Left renal cortex interstitium (tissue), 4 donors: ENCODE measurements at regions not wholly inside any gene's neighbourhood (a gene's known extent, or its start where the extent isn't known, plus 50 kb on each side); places are given as distances from the start of the nearest gene placed in this dataset.
A peak's percentile ranks its signal among the peaks of the same experiment; 100 is the strongest.
"Not testable (repeated sequence)": the region's sequence is repeated elsewhere in the genome, so short reads cannot be mapped to it uniquely, and the experiment has no call there.

Experiments
- DNase-seq, 4 donors: peaks; one replicate each; pipeline ENCODE4 v3.0.0-alpha.2; 2013; ENCODE audit warnings: low read depth in 4 of 4, low spot score in 2 of 4, missing footprints in 1 of 4

DNA sequence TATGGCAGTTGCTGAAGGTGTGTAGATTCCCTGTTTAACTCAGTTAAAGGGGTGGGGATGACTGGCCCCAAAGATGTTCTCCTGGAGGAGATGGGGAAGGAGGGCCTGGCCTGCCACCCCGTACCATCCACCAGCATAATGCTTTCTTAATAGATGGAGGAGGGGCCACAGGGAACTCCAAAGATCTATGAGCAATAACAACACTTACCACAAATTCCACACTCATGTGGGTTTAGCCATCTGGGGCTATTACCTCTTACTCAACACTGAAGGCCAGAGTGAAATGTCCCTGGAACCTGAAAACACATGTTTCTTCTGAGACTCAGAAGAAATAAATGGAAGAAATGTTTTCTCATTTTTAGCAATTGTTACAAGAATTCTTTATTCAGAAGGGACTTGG, 259.0 kb downstream of the CXCL12 start:
- DNase-seq, result no peak

GRCh38 chr10:44118500-44118899, 266.4 kb downstream of the CXCL12 start:
- DNase-seq, result no peak

GRCh38 chr10:44116474-44116873, 268.4 kb downstream of the CXCL12 start:
- no peak for DNase-seq

DNA sequence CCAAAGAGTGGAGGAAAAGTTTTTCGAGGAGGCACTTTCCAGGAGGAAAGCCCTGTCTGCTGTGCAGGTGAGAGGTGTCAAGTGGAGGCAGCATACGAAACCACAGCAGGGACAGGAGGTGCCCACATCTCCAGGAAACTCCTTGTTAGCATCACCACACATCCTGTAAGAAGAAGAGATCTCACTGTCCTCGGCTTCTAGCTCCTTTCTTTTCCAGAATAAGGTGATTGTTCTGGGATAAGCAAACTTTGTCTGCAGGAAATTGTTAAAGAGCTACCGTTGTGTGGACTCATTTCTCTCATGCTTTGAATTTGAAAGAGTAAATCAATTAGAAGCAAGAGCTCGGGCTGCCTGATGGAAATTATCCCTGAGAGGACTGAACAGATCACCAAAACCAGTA, 269.4 kb downstream of the CXCL12 start:
- DNase-seq, result no peak

DNA sequence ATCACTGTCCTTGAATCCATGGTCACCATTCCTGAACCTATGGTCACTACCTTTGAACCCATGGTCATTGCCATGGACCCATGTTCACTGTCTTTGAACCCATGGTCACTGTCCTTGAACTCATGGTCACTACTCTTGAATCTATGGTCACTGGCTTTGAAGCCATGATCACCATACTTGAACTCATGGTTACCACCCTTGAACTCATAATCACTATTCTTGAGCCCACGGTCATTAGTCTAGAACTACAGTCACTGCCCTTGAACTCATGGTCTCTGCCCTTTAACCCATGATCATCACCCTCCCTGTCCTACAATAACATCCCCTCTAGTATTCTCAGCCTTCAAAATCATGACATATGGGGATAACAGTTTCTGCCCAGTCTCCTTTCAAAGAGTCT, 270.5 kb downstream of the CXCL12 start:
- DNase-seq, result no peak

DNA sequence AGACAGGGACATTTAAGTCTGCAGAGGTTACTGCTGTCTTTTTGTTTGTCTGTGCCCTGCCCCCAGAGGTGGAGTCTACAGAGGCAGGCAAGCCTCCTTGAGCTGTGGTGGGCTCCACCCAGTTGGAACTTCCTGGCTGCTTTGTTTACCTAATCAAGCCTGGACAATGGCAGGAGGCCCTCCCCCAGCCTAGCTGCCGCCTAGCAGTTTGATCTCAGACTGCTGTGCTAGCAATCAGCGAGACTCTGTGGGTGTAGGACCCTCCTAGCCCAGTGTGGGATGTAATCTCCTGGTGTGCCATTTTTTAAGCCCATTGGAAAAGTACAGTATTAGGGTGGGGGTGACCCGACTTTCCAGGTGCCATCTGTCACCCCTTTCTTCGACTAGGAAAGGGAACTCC, 272.6 kb downstream of the CXCL12 start:
- DNase-seq, result not testable (repeated sequence)

DNA sequence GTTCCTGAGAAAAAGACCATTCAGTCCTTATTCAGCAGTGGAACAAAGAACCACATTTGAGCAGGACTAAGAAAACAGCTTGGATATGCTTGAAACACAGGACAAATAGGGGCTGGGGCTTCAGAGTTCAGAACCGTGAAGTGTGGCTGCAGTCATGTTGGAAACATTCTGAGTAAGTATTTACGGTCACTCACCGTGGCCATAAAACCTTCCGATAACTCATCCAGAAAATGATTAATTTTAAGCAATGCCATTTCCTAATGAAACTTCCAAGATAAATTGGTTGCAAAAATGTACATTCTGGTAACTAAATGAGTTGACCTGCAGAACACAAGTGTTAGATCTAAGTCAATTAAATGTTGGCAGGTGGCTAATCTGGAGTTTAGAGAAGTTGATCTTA, 279.2 kb downstream of the CXCL12 start:
- DNase-seq, result peak in 3 of 4 donors; percentile 26 to 45 (median 41)

DNA sequence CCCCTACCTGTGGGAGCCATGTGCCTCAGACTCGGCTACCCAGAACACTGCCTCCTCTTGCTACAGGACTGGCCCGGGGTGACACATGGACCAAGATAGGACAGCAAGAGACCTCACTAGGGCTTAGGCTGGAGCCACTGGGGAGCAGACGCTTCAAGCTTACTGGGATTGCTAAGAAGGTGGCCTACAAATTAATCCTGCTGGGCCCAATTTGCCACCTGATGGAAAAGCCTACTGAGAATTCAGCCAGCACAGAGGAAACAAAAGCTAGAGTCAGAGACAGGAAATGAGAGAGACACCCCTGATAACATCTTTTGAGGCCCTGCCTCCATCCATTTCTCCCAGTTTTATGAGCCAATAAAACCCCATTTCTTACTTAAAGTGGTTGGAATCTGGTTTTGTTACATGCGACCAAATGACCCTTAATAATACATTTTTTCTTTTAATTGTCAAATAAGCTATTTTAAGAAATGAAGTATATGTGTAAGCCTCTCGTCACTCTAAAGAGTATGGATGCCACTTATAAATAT, 282.1 kb downstream of the CXCL12 start:
- no peak for DNase-seq

DNA sequence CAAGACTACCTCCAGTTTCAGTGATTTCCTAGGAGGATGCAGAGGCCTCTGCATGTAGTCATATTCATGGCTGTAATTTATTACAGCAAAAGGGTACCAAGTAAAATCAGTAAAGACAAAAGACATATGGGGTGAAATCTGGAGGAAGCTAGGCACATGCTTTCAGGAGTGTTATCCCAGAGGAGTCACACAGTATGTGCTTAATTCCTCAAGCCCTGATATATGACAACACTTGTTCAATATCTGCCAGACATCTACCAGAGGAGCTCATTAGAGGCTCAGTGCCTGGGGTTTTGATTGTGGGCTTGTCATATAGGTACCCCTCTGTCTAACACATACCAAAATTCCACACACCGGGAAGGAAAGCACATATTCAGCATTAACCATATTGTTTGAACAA, 283.8 kb downstream of the CXCL12 start:
- DNase-seq, result no peak

- no peak for DNase-seq
Measured at GRCh38 chr10:44099511-44099910, 285.4 kb downstream of the CXCL12 start.

DNA sequence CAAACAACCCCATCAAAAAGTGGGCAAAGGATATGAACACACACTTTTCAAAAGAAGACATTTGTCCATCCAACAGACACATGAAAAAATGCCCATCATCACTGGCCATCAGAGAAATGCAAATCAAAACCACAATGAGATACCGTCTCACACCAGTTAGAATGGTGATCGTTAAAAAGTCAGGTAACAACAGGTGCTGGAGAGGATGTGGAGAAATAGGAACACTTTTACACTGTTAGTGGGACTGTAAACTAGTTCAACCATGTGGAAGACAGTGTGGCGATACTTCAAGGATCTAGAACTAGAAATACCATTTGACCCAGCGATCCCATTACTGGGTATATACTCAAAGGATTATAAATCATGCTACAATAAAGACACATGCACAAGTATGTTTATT, 288.7 kb downstream of the CXCL12 start:
- not testable (repeated sequence) for DNase-seq

GRCh38 chr10:44089671-44090070, 295.2 kb downstream of the CXCL12 start:
- no peak for DNase-seq

DNA sequence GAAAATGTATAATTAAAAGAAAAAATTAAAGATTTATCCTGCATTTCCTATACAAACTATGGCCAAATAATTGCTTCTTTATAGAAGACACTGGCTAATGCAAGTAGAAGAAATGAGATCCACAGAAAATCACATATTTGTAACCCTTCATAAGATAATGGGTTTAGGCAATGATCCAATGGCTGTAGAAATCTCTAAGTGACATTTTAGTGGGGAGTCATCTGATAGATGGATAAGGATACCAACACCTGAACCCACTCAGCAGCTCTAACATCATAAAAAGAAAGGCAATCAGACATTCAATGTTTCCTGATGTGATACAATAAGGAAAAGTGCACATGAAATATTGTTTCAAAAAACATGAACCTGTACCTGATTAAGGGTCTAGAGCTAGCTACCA, 297.5 kb downstream of the CXCL12 start:
- no peak for DNase-seq

DNA sequence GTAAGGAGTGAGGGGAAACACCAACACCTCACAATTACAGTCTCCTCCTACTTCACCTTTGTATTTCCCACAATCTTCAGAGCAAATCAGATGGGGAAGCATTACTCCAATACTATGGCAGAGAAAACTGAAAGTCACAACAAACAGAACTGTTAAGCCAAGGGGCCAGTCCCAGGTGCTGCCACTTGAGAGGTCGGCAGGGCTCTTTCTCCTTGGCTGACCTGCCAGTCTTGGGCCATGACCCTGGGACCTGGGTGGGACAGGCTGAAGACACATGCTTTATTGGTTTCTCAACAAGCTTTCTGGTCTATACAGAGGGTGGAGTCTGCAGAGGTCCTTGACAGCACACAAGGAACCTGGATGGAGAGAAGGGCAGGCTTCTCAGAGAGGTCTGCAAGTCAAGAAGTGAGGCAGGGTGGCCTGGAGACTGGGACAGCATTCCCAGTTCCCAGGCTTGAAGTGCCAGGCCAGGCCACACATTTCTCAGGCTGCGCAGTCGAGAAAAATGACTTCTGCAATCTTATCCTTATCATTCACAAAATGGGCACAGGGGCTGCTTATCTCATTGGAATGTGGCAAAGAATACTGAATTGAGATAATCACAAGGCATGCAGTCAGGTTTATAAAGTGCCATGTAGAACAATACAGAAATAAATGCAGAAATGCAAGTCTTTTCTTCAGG, 301.0 kb downstream of the CXCL12 start:
- DNase-seq, result no peak

DNA sequence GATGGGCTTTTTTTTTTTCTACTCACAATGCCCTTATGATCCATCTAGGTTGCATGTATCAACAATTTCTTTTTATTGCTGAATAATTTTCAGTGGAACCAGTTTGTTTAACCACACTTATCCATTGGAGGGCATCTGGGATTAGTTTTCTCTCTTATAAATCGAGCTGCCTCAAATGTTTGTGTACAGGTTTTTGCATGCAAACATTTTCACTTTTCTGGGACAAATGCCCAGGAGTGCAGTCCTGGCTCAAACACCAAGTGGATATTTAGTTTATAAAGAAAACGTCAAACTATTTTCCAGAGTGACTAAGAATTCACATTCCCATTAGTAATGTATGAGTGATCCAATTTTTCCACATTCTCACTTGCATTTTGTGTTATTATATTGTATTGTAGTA, 313.4 kb downstream of the CXCL12 start:
- no peak for DNase-seq

GRCh38 chr10:44070282-44070681, 314.6 kb downstream of the CXCL12 start:
- no peak for DNase-seq

DNA sequence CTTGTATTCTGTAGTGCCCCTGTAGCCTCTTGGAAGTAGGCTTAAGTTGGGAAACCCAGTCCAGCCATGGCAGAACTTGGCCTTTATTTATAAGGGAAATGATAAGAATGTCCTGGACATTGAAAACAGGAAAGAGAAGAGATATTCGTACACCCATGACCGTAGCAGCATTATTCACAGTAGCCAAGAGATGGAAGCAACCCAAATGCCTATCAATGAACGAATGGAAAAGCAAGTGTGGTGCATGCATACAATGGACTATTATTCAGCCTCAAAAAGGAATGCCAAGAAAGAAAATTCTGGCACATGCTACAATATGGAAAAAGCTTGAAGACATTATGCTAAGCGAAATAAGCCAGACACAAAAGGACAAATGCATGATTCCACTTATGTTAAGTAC, 315.3 kb downstream of the CXCL12 start:
- DNase-seq, result no peak

DNA sequence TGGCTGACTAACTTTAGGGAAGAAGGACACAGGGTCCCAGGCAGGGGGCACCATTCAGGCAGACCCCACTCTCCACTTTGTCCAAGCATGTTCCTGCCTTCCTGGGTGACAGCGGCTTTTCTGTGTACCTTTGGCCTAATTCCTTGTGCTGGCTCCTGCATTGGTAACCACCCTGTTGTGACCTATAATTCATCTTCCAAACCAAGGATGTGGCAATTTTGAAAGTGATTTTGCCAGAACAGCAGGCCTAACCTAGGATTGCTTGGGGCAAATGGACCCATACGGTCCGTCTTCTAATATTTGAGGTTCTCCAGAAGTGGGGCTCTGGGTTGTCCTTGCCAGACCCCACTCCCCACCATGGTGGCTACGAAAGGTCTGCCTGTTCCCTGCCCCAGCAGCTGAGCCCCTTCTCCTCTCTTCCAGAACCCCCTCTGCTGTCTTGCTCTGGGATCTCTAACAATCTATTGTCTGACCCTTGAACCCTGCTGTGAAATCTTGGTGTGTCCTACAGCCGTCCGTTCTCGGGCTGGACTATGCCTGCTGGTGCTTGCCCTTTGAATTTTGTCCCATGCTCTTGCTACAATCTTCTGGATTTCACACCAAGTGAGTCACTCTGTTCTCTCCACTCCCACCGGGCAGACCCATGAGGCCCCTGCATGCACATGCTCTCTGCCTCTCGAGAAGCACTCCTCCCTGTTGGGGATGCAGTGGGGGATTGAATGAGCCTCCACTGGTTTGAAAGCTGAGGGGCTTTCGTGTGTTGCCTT, 316.0 kb downstream of the CXCL12 start:
- DNase-seq, result no peak

- no peak for DNase-seq
Measured at GRCh38 chr10:44067432-44067831, 317.5 kb downstream of the CXCL12 start.

GRCh38 chr10:44066527-44067255, 318.2 kb downstream of the CXCL12 start:
- DNase-seq, result no peak

GRCh38 chr10:44065788-44066526, 318.9 kb downstream of the CXCL12 start:
- no peak for DNase-seq
